ENCODE measurements at regions not wholly inside any gene's neighbourhood (a gene's known extent, or its start where the extent isn't known, plus 50 kb on each side); places are given as distances from the start of the nearest gene placed in this dataset.

DNA sequence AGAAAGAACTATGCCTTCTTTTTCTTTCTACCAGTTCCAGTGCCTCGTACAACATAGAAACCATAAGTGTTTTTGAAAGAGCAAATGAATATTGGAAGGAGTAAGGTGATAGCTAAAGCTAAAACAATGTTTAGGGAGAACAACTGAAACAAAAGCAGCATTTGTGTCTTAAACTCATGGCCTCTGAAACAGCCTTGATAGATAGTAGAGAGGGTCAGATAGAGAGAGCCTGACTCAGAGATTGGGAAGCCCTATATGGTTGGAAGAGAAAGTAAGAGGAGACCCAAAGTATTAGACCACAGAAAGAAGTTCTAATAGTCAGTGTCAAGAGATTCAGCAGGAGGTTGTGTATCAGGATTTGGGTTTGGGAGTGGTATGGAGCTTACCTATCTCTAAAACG lies 79.6 kb upstream of the IFNG-AS1 start:
- H3K4me3 Mint-ChIP-seq, result no peak overlapping the region
- H3K9me3 Mint-ChIP-seq, result peaks cover 8% of the 10 kb centered on the region
- no peak for DNase-seq (ENCODE audit: low spot score in 2 of 2, unreplicated experiment in 2 of 2)
- no peaks in the 10 kb centered on the region for H3K27me3 Mint-ChIP-seq (ENCODE audit: low read depth)
- H3K4me1 Mint-ChIP-seq, result peaks cover 19% of the 10 kb centered on the region
- no peak for TF ChIP-seq CTCF (IDR thresholded peaks at IDR 0.05; ENCODE audit: unreplicated experiment)
- H3K27ac Mint-ChIP-seq, result peak overlapping the region; percentile 93
- H3K36me3 Mint-ChIP-seq, result no peaks in the 10 kb centered on the region

DNA sequence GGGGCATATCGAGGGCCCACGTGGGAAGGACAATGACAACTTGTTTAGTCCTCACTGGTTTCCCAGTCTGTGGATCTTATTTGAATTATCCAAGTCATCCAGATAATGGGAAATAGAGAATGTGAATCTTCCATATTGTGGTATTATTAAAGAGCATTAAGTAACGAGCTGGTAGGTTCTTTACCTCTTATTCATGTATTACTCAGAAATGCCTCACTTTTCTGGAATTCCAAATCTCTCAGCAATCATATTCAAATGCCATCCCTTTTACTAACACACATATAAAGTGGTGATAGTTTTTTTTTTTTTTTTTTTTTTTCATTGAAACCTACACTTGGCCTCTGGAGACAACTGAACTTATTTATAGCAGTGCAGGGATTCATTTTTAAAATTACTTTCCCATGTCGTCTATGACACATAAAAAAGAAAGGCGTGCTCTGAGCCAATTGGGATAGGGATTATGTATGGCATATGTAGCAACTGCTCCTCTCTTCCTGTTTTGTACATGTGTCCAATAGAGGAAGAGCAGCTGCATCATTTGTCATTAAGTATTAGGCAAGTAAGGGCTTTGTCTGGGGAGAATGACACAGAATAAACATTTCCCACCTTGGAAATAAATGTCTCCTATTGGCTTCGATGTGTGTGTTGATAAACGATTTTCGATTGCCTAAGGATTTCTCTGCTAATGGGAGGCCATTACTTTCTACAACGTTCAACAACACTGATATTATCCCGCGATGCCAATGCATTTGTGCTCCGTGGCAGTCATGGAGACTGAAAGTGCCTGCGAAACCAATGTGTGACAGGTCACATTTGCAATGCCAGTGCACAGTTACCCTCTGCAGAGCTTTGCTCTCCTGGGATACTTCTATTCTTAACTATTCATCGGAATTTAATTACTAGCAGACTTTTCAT lies 78.6 kb upstream of the IFNG-AS1 start:
- H3K27me3 Mint-ChIP-seq (ENCODE audit: low read depth), result no peaks in the 10 kb centered on the region

GRCh38 chr12:67911275-67911600 lies 78.0 kb upstream of the IFNG-AS1 start:
- DNase-seq (ENCODE audit: low spot score in 2 of 2, unreplicated experiment in 2 of 2), result no peak
- no peaks in the 10 kb centered on the region for H3K27me3 Mint-ChIP-seq (ENCODE audit: low read depth)
- H3K9me3 Mint-ChIP-seq, result peaks cover 8% of the 10 kb centered on the region
- H3K36me3 Mint-ChIP-seq, result no peaks in the 10 kb centered on the region
- no peak for TF ChIP-seq CTCF (IDR thresholded peaks at IDR 0.05; ENCODE audit: unreplicated experiment)
- no peak overlapping the region for H3K27ac Mint-ChIP-seq
- no peak overlapping the region for H3K4me3 Mint-ChIP-seq
- peaks cover 19% of the 10 kb centered on the region for H3K4me1 Mint-ChIP-seq

More for the DNA sequence above, 78.6 kb upstream of the IFNG-AS1 start:
- Mint-ChIP-seq H3K27ac (no peak overlapping the region), H3K4me3 (no peak overlapping the region), H3K36me3 (no peaks in the 10 kb centered on the region), H3K4me1 (peaks cover 19% of the 10 kb centered on the region), H3K9me3 (peaks cover 8% of the 10 kb centered on the region)
- no peak for TF ChIP-seq CTCF (IDR thresholded peaks at IDR 0.05; ENCODE audit: unreplicated experiment)
- DNase-seq (ENCODE audit: low spot score in 2 of 2, unreplicated experiment in 2 of 2), result no peak

- TF ChIP-seq CTCF (IDR thresholded peaks at IDR 0.05; ENCODE audit: unreplicated experiment), result no peak
- Mint-ChIP-seq H3K27ac (no peak overlapping the region), H3K9me3 (peaks cover 6% of the 10 kb centered on the region), H3K4me1 (peaks cover 20% of the 10 kb centered on the region), H3K27me3 (ENCODE audit: low read depth) (no peaks in the 10 kb centered on the region), H3K36me3 (no peaks in the 10 kb centered on the region), H3K4me3 (no peak overlapping the region)
- no peak for DNase-seq (ENCODE audit: low spot score in 2 of 2, unreplicated experiment in 2 of 2)
Observed at GRCh38 chr12:67911789-67912188, 77.5 kb upstream of the IFNG-AS1 start.

DNA sequence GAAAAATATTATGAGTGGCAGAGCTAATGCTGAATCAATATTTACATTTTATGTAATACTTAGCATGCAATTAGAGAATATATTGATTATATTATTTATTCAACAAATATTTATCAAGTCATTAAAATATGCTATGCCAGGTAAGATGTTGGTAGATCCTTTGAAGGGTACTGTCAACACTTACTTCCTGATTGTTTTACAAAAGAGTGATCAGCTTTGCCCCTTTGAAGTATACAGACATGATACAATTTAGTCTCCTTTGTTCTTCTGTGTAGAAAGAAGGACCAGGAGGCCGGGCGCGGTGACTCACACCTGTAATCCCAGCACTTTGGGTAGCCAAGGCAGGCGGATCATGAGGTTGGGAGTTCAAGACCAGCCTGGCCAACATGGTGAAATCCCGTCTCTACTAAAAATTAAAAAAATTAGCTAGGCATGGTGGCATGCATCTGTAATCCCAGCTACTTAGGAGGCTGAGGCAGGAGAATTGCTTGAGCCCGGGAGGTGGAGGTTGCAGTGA lies 73.9 kb upstream of the IFNG-AS1 start:
- H3K4me3 Mint-ChIP-seq, result no peak overlapping the region
- DNase-seq (ENCODE audit: low spot score in 2 of 2, unreplicated experiment in 2 of 2), result no peak
- H3K9me3 Mint-ChIP-seq, result no peaks in the 10 kb centered on the region
- H3K27ac Mint-ChIP-seq, result no peak overlapping the region
- H3K36me3 Mint-ChIP-seq, result no peaks in the 10 kb centered on the region
- H3K27me3 Mint-ChIP-seq (ENCODE audit: low read depth), result no peaks in the 10 kb centered on the region
- no peak for TF ChIP-seq CTCF (IDR thresholded peaks at IDR 0.05; ENCODE audit: unreplicated experiment)
- peaks cover 13% of the 10 kb centered on the region for H3K4me1 Mint-ChIP-seq

Measured in mesothelial cell of epicardium (in vitro differentiated cells).